ENCODE measurements at regions not wholly inside any gene's neighbourhood (a gene's known extent, or its start where the extent isn't known, plus 50 kb on each side); places are given as distances from the start of the nearest gene placed in this dataset.

GRCh38 chr16:60605176-60605575, 1431.1 kb downstream of the CDH8 start:
- TF ChIP-seq CTCF (IDR thresholded peaks at IDR 0.05): no peak
- TF ChIP-seq POLR2A (IDR thresholded peaks at IDR 0.05): no peak

Data from testis (tissue), 2 donors.